ENCODE measurements at regions not wholly inside any gene's neighbourhood (a gene's known extent, or its start where the extent isn't known, plus 50 kb on each side); places are given as distances from the start of the nearest gene placed in this dataset.

DNA sequence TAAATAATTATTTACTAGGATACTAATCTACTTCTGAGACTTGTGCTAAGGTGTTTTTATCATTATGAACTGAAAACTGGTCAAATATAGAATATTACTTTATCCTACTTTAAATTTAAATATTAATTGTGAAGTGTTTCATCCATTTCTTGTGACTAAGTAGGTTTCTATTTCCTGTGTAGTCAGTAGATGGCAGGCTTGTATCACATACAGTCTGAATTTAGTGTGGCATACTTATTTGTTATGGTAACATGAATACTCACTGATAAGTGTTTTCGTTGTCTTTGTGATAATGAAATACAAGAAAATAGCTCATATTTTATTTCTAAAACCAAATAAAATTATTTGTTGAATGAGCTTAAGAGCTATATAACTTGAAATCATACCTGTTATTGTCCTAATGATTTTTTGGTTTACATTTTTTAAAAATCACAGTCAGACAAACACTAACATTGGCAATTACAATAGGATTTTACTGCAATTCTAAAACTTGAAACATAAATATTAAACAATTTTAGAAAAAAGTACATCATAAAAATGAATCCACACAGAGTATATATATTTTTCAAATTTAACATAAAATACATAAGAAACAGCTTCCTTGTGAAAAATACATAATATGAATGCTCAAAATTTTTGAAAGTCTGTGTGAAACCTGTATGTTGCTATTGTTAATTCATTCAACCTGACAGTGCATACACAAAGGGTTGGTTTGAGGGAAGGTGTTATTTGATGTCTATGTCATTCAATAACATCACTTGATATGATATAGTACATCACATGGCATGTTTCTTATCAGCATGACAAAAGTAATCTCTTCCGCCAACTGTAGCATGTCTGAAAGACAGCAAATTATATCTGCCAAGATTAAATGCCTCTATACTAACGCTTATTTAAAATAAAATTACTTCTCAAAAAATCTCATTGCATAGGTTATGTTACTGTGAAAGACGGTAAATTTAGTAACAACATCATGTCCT lies 904.8 kb upstream of the PCDH20 start:
- Histone ChIP-seq H3K9me3 (ENCODE audit: control insufficient read depth in 2 of 2, insufficient read depth in 1 of 2, low read depth in 1 of 2, low read length in 1 of 2) (no peaks in the 10 kb centered on the region), H3K4me1 (ENCODE audit: control insufficient read depth in 3 of 3, insufficient read depth in 2 of 3, low read depth in 1 of 3, low read length in 2 of 3) (no peaks in the 10 kb centered on the region), H3K27ac (ENCODE audit: low read depth in 1 of 3, low read length in 2 of 3) (no peak overlapping the region), H3K27me3 (ENCODE audit: control insufficient read depth in 3 of 3, insufficient read depth in 3 of 3, low read length in 3 of 3) (no peaks in the 10 kb centered on the region), H3K36me3 (ENCODE audit: control insufficient read depth in 3 of 3, insufficient read depth in 2 of 3, low read depth in 1 of 3, low read length in 3 of 3) (no peaks in the 10 kb centered on the region), H3K4me3 (ENCODE audit: low read depth in 1 of 3, low read length in 3 of 3) (no peak overlapping the region)
- peak; percentile 26 for FAIRE-seq
- WGBS, 3 donors, result 19 to 40% (median 30%) methylated on average over 4 of the region's 4 CpGs
- peak; percentile 16 to 21 for DNase-seq

DNA sequence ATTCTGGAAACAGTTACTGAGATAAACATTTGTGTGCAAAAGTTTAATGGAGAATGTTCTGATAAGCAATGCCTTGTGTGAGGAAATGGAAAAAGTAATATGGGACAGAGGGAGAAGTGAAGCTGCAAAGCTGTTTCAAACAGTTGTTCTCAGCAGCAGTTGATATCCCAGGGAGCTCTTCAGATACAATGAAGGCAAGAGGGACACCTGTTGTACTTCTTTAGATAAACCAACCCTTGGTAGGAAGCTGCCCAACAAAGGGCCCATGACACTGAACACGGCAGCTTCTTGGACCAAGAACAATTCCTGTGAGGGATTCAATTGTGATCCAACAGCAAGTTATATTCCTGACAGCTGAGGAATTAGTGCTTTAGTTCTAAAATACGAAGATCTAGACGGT lies 894.3 kb upstream of the PCDH20 start:
- DNase-seq (no peak), FAIRE-seq (no peak)
- Histone ChIP-seq H3K4me1 (ENCODE audit: control insufficient read depth in 3 of 3, insufficient read depth in 2 of 3, low read depth in 1 of 3, low read length in 2 of 3) (no peaks in the 10 kb centered on the region), H3K27ac (ENCODE audit: low read depth in 1 of 3, low read length in 2 of 3) (no peak overlapping the region), H3K36me3 (ENCODE audit: control insufficient read depth in 3 of 3, insufficient read depth in 2 of 3, low read depth in 1 of 3, low read length in 3 of 3) (no peaks in the 10 kb centered on the region), H3K27me3 (ENCODE audit: control insufficient read depth in 3 of 3, insufficient read depth in 3 of 3, low read length in 3 of 3) (no peaks in the 10 kb centered on the region), H3K9me3 (ENCODE audit: control insufficient read depth in 2 of 2, insufficient read depth in 1 of 2, low read depth in 1 of 2, low read length in 1 of 2) (no peaks in the 10 kb centered on the region), H3K4me3 (ENCODE audit: low read depth in 1 of 3, low read length in 3 of 3) (no peak overlapping the region)
- 80 to 88% (median 86%) methylated on average over 3 of the region's 3 CpGs for WGBS, 3 donors

DNA sequence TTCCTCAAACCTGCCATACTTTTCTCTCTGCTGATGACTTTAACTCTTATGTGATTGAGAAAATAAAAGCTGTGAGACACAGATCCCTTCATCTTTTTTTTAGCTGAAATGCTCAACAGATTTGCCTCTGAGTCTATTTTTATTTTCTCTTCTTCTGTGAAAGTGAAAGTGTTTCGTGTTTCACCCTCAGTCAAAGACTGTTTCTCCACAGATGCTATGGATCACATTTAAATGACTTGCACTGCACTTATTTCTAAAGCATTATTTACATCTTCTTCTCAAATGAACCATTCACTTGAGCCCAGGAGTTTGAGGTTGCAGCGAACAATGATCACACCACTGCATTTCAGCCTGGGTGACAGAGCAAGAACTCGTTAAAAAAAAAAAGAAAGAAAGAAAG lies 890.1 kb upstream of the PCDH20 start:
- 56 to 57% (median 56%) methylated on average over 3 of the region's 3 CpGs for WGBS, 3 donors
- Histone ChIP-seq H3K4me1 (ENCODE audit: control insufficient read depth in 3 of 3, insufficient read depth in 2 of 3, low read depth in 1 of 3, low read length in 2 of 3) (no peaks in the 10 kb centered on the region), H3K36me3 (ENCODE audit: control insufficient read depth in 3 of 3, insufficient read depth in 2 of 3, low read depth in 1 of 3, low read length in 3 of 3) (no peaks in the 10 kb centered on the region), H3K4me3 (ENCODE audit: low read depth in 1 of 3, low read length in 3 of 3) (no peak overlapping the region), H3K27ac (ENCODE audit: low read depth in 1 of 3, low read length in 2 of 3) (no peak overlapping the region), H3K9me3 (ENCODE audit: control insufficient read depth in 2 of 2, insufficient read depth in 1 of 2, low read depth in 1 of 2, low read length in 1 of 2) (no peaks in the 10 kb centered on the region), H3K27me3 (ENCODE audit: control insufficient read depth in 3 of 3, insufficient read depth in 3 of 3, low read length in 3 of 3) (no peaks in the 10 kb centered on the region)
- DNase-seq (no peak), FAIRE-seq (no peak)

DNA sequence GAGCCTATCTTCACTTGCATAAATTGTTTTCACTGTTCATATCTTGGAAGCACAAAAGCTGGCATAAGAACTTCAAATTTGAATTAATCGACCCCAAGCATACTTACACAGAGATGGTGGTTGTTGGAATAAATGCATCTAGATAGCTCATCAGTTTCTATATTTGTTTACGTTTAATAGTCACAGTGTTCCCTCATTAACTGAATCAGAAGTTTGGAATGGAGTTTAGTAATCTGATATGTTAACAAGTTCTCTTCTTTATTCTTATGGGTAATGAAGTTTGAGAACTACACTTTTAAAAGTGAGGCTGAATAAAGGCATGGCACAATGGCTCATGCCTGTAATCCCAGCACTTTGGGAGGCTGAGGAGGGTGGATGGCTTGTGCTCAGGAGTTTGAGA lies 886.7 kb upstream of the PCDH20 start:
- no peak overlapping the region for H3K4me3 ChIP-seq (ENCODE audit: low read depth in 1 of 3, low read length in 3 of 3)
- H3K27me3 ChIP-seq (ENCODE audit: control insufficient read depth in 3 of 3, insufficient read depth in 3 of 3, low read length in 3 of 3), result no peaks in the 10 kb centered on the region
- H3K36me3 ChIP-seq (ENCODE audit: control insufficient read depth in 3 of 3, insufficient read depth in 2 of 3, low read depth in 1 of 3, low read length in 3 of 3), result no peaks in the 10 kb centered on the region
- WGBS, 3 donors, result 43 to 75% (median 66%) methylated on average over 2 of the region's 2 CpGs
- DNase-seq, result no peak
- no peak for FAIRE-seq
- H3K4me1 ChIP-seq (ENCODE audit: control insufficient read depth in 3 of 3, insufficient read depth in 2 of 3, low read depth in 1 of 3, low read length in 2 of 3), result no peaks in the 10 kb centered on the region
- no peak overlapping the region for H3K27ac ChIP-seq (ENCODE audit: low read depth in 1 of 3, low read length in 2 of 3)
- H3K9me3 ChIP-seq (ENCODE audit: control insufficient read depth in 2 of 2, insufficient read depth in 1 of 2, low read depth in 1 of 2, low read length in 1 of 2), result no peaks in the 10 kb centered on the region

DNA sequence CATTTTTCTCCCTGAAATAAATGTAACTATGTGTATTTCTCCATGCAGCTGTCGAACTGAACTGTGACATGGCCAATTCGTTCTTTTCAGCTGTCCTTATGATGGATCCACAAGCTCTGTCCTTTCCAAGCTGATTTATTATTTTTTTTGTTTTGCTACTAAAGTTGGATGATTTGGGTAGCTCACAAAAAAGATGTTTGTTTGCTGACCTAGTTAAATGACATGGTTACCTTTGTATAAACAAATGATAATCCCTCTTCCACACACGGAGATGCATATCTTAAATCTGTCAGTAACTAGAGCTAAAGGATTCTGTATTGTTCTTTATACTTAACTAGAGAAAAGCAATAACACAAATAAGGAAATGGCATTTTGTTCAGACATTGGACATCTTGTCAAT lies 884.3 kb upstream of the PCDH20 start:
- Histone ChIP-seq H3K27ac (ENCODE audit: low read depth in 1 of 3, low read length in 2 of 3) (no peak overlapping the region), H3K4me1 (ENCODE audit: control insufficient read depth in 3 of 3, insufficient read depth in 2 of 3, low read depth in 1 of 3, low read length in 2 of 3) (no peaks in the 10 kb centered on the region), H3K9me3 (ENCODE audit: control insufficient read depth in 2 of 2, insufficient read depth in 1 of 2, low read depth in 1 of 2, low read length in 1 of 2) (no peaks in the 10 kb centered on the region), H3K4me3 (ENCODE audit: low read depth in 1 of 3, low read length in 3 of 3) (no peak overlapping the region), H3K27me3 (ENCODE audit: control insufficient read depth in 3 of 3, insufficient read depth in 3 of 3, low read length in 3 of 3) (no peaks in the 10 kb centered on the region), H3K36me3 (ENCODE audit: control insufficient read depth in 3 of 3, insufficient read depth in 2 of 3, low read depth in 1 of 3, low read length in 3 of 3) (no peaks in the 10 kb centered on the region)
- no peak for DNase-seq
- no peak for FAIRE-seq
- 30 to 36% (median 34%) methylated on average over 3 of the region's 3 CpGs for WGBS, 3 donors

DNA sequence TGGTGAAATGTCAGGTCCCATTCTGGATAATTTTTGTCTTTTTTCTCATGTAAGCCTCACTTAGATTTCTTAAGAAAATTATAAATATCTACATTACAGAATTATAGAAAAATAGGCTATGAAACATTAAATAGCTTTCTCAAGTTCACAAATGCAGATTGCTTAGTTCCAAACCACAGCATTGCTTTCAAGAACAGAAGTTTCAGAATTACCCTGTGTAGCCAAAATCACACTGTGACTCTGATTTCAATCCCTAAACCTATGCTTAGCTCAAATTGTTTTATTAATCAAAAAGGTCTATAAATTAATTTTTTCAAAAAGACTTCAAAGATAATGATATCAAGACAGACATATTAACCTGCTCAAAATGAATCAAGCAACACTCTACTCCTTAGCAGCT lies 881.2 kb upstream of the PCDH20 start:
- H3K27ac ChIP-seq (ENCODE audit: low read depth in 1 of 3, low read length in 2 of 3), result no peak overlapping the region
- H3K36me3 ChIP-seq (ENCODE audit: control insufficient read depth in 3 of 3, insufficient read depth in 2 of 3, low read depth in 1 of 3, low read length in 3 of 3), result no peaks in the 10 kb centered on the region
- no peaks in the 10 kb centered on the region for H3K9me3 ChIP-seq (ENCODE audit: control insufficient read depth in 2 of 2, insufficient read depth in 1 of 2, low read depth in 1 of 2, low read length in 1 of 2)
- H3K4me3 ChIP-seq (ENCODE audit: low read depth in 1 of 3, low read length in 3 of 3), result no peak overlapping the region
- H3K27me3 ChIP-seq (ENCODE audit: control insufficient read depth in 3 of 3, insufficient read depth in 3 of 3, low read length in 3 of 3), result no peaks in the 10 kb centered on the region
- no peaks in the 10 kb centered on the region for H3K4me1 ChIP-seq (ENCODE audit: control insufficient read depth in 3 of 3, insufficient read depth in 2 of 3, low read depth in 1 of 3, low read length in 2 of 3)
- FAIRE-seq (no peak), DNase-seq (no peak)

DNA sequence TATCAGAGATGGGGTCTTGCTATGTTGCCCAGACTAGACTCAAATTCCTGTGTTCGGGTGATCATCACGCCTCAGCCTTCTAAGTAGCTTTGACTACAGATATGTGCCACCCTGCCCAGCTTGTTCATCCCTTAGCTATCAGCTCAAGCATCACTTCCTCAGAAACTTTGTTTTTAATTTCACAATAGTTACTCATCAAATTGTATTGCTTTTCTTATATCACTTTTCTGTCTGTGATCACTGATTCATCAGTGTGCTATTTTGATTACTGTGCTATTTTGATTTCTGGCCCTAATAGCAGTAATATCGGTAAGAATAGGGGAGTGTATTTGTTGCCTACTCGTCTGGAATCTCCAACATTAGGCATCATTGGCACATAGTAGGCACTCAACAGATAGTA lies 878.6 kb upstream of the PCDH20 start:
- H3K36me3 ChIP-seq (ENCODE audit: control insufficient read depth in 3 of 3, insufficient read depth in 2 of 3, low read depth in 1 of 3, low read length in 3 of 3), result no peaks in the 10 kb centered on the region
- no peak overlapping the region for H3K27ac ChIP-seq (ENCODE audit: low read depth in 1 of 3, low read length in 2 of 3)
- H3K27me3 ChIP-seq (ENCODE audit: control insufficient read depth in 3 of 3, insufficient read depth in 3 of 3, low read length in 3 of 3), result no peaks in the 10 kb centered on the region
- DNase-seq, result no peak
- no peaks in the 10 kb centered on the region for H3K9me3 ChIP-seq (ENCODE audit: control insufficient read depth in 2 of 2, insufficient read depth in 1 of 2, low read depth in 1 of 2, low read length in 1 of 2)
- no peaks in the 10 kb centered on the region for H3K4me1 ChIP-seq (ENCODE audit: control insufficient read depth in 3 of 3, insufficient read depth in 2 of 3, low read depth in 1 of 3, low read length in 2 of 3)
- H3K4me3 ChIP-seq (ENCODE audit: low read depth in 1 of 3, low read length in 3 of 3), result no peak overlapping the region
- 65 to 70% (median 66%) methylated on average over 4 of the region's 4 CpGs for WGBS, 3 donors
- no peak for FAIRE-seq

DNA sequence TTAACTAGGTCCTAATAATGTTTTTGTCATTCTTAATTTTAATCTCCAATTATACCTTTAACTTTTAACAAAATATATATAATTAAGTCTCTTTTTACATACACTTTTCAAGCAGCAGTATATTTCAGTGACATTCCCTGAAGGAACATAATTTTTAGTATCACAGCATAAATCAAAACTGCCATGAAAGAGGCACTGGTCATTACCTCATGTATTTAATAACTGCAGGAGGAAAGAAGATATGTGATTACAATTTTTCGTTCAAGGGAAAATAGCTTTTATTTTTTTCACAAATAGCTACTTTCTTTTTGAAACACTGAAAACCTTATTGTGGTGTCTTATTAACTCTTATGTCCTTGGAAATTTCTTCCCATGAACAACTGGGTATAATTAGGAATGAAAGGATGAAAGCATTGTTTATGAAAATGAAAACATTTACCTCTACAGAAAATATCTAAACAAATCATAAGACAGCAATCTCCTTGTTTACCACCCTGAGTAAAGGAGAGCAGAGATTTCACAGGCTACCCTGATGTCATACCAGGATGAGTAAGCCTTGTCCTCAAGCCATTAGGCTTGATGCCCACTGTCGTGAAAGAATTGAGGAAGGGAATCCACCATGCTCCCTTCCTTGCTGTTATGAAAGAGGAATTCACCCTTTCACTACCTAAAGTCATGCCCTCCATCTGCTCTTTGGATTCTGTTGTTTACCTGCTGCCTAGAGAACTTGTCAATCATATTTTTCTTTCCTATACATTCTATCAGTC lies 877.2 kb upstream of the PCDH20 start:
- WGBS, 3 donors, result 38 to 69% (median 58%) methylated on average over 2 of the region's 2 CpGs

More for the DNA sequence above, 877.2 kb upstream of the PCDH20 start:
- Histone ChIP-seq H3K4me3 (ENCODE audit: low read depth in 1 of 3, low read length in 3 of 3) (no peak overlapping the region), H3K9me3 (ENCODE audit: control insufficient read depth in 2 of 2, insufficient read depth in 1 of 2, low read depth in 1 of 2, low read length in 1 of 2) (no peaks in the 10 kb centered on the region), H3K36me3 (ENCODE audit: control insufficient read depth in 3 of 3, insufficient read depth in 2 of 3, low read depth in 1 of 3, low read length in 3 of 3) (no peaks in the 10 kb centered on the region), H3K4me1 (ENCODE audit: control insufficient read depth in 3 of 3, insufficient read depth in 2 of 3, low read depth in 1 of 3, low read length in 2 of 3) (no peaks in the 10 kb centered on the region), H3K27ac (ENCODE audit: low read depth in 1 of 3, low read length in 2 of 3) (no peak overlapping the region), H3K27me3 (ENCODE audit: control insufficient read depth in 3 of 3, insufficient read depth in 3 of 3, low read length in 3 of 3) (no peaks in the 10 kb centered on the region)
- DNase-seq, result no peak
- no peak for FAIRE-seq
